ENCODE measurements at regions not wholly inside any gene's neighbourhood (a gene's known extent, or its start where the extent isn't known, plus 50 kb on each side); places are given as distances from the start of the nearest gene placed in this dataset.

GRCh38 chr3:84742915-84743425 is 215.8 kb upstream of the CADM2 start (continued):
- TF ChIP-seq SUPT20H (IDR thresholded peaks at IDR 0.05; ENCODE audit: borderline replicate concordance, control insufficient read depth, low read depth, low read length) (no peak), ZNF274 (IDR thresholded peaks at IDR 0.05; ENCODE audit: insufficient read depth, insufficient read length) (no peak), BCLAF1 (IDR thresholded peaks at IDR 0.05) (no peak)

GRCh38 chr3:84744130-84744529 is 214.7 kb upstream of the CADM2 start:
- ChIA-PET RAD21 (ENCODE audit: unreplicated experiment) (no interaction called here), POLR2A (interaction anchor here (0.6 to 0.7 kb wide), 3 partner anchors 15 to 829 kb away, joined by 3 to 6 read pairs (median 4); no protein-coding TSS in a partner anchor), SMC1A (ENCODE audit: uncharacterized antibody, unreplicated experiment) (interaction anchor here (0.6 to 2.1 kb wide), 3 partner anchors 12 to 197 kb away, joined by 3 to 7 read pairs (median 4); no protein-coding TSS in a partner anchor), CTCF (interaction anchor here (0.8 kb wide), 1 partner anchor 196 kb away, joined by 3 read pairs; no protein-coding TSS in a partner anchor)
- no peaks in the 10 kb centered on the region for H3K9me3 ChIP-seq (replicated peaks; ENCODE audit: control insufficient read depth, insufficient read depth, low read length)
- FAIRE-seq (no peak), ATAC-seq (no peak), DNase-seq (ENCODE audit: low read depth, low spot score) (no peak)
- no peaks in the 10 kb centered on the region for H4K20me1 ChIP-seq (ENCODE audit: control insufficient read depth, insufficient read depth)
- H3K79me2 ChIP-seq (ENCODE audit: control insufficient read depth, insufficient read depth, low read length) = no peaks in the 10 kb centered on the region
- no peak overlapping the region for H3K4me2 ChIP-seq (ENCODE audit: control insufficient read depth, insufficient read depth)
- H3K27ac ChIP-seq (ENCODE audit: control insufficient read depth, insufficient read depth) = no peak overlapping the region
- no peak overlapping the region for H2AFZ ChIP-seq (ENCODE audit: control insufficient read depth, low read depth, low read length)
- no peak overlapping the region for H3K9ac ChIP-seq (ENCODE audit: control insufficient read depth, insufficient read depth, low read length)
- H3K4me1 ChIP-seq (ENCODE audit: control insufficient read depth, insufficient read depth, low read length) = no peaks in the 10 kb centered on the region
- H3K36me3 ChIP-seq (ENCODE audit: control insufficient read depth in 2 of 2, insufficient read depth in 2 of 2, low read length in 1 of 2) = no peaks in the 10 kb centered on the region
- TF ChIP-seq YY1 (IDR thresholded peaks at IDR 0.05; ENCODE audit: low read depth, low read length) (no peak), RFX5 (IDR thresholded peaks at IDR 0.05; ENCODE audit: low read depth, low read length) (no peak), RELA (IDR thresholded peaks at IDR 0.05; ENCODE audit: borderline replicate concordance, partially characterized antibody) (no peak), NR2F1 (conservative IDR thresholded peaks at IDR 0.05) (no peak), TARDBP (IDR thresholded peaks at IDR 0.05; ENCODE audit: borderline replicate concordance) (no peak), ZBTB4 (CRISPR knock-in tag; IDR thresholded peaks at IDR 0.05) (no peak), ATF3 (IDR thresholded peaks at IDR 0.05; ENCODE audit: borderline replicate concordance, extremely low read depth, low read depth, low read length) (no peak), CEBPZ (IDR thresholded peaks at IDR 0.05; ENCODE audit: low read depth, low read length) (no peak)
- WGBS (ENCODE audit: insufficient coverage, insufficient replicate concordance, low lambda C conversion rate, missing lambda C conversion rate) = 0% methylated on average over 1 of the region's 1 CpG
- H3K4me3 ChIP-seq = no peak overlapping the region
- no peaks in the 10 kb centered on the region for H3K27me3 ChIP-seq (replicated peaks in 1 of 2; ENCODE audit: control insufficient read depth in 2 of 2, insufficient read depth in 2 of 2, low read length in 1 of 2)
- in situ Hi-C loops (cut with MboI) = no loop called here
- intact Hi-C loops (cut with micrococcal nuclease; ENCODE audit: unreplicated experiment) = no loop called here
- no TSS peak for BruUV-seq (replicated peaks)
